ENCODE measurements at regions not wholly inside any gene's neighbourhood (a gene's known extent, or its start where the extent isn't known, plus 50 kb on each side); places are given as distances from the start of the nearest gene placed in this dataset.

DNA sequence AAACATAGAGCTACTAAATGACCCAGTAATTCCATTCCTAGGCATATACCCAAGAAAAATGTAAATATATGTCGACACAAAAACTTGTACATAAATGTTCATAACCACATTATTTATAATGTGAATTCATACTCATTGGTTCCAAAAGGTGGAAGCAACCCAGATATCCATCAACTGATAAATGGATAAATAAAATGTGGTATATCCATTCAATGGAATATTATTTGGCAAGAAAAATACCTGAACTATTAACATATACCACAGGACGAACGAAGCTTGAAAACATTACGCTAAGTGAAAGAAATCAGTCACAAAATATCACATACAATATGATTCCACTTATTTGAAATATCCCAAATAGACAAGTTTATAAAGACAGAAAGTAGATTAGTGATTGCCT, 99.0 kb upstream of the SOX5 start:
- Mint-ChIP-seq H3K36me3 (peaks cover 1% of the 10 kb centered on the region), H3K9me3 (no peaks in the 10 kb centered on the region), H3K27ac (no peak overlapping the region), H3K4me1 (no peaks in the 10 kb centered on the region), H3K27me3 (no peaks in the 10 kb centered on the region), H3K4me3 (no peak overlapping the region)
- DNase-seq (ENCODE audit: low spot score in 2 of 2) (no peak), ATAC-seq (ENCODE audit: low read depth) (no peak)

DNA sequence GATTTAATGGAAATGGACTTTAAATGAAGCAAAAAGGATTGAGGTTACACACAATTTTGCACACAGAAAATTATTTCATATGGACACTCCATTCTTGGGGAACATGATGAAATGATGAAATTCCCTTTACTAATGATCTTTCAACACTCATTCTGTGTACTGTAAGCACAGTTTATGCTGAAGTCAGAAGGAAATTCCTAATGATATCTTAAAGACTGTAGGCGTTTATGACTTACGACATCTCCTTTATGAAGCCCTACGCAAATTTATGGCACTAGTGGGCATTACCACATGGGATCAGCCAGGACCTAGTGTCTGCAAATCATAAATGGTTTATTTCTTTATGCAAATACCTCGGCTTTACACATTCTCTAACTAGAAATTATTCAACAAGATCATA, 97.9 kb upstream of the SOX5 start:
- no peak overlapping the region for H3K27ac Mint-ChIP-seq
- DNase-seq (ENCODE audit: low spot score in 2 of 2) (no peak), ATAC-seq (ENCODE audit: low read depth) (no peak)
- no peak overlapping the region for H3K4me3 Mint-ChIP-seq
- peaks cover 1% of the 10 kb centered on the region for H3K36me3 Mint-ChIP-seq
- H3K9me3 Mint-ChIP-seq, result no peaks in the 10 kb centered on the region
- H3K4me1 Mint-ChIP-seq, result no peaks in the 10 kb centered on the region
- H3K27me3 Mint-ChIP-seq, result no peaks in the 10 kb centered on the region

DNA sequence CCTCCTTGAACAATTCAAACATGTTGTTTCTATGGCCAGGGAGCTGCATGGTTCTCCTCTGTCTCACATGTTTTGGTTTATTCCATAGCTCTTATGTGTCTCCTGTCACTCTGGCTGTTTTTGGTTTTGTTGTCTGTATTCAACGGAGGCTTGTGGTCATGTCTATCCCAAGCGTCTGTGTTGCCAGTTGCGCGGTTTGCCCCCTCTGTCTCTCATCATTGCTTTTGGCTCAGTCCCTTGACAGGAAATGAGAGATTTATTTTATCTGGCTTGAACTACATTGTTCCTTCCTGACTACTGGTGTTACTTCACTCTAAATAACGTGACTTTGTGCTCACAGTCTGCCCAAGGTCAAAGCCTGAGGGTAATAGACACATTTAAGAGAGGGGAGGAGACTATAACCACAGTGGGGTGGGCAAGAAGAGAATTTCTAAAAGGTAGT, 96.4 kb upstream of the SOX5 start:
- H3K27ac Mint-ChIP-seq, result no peak overlapping the region
- H3K27me3 Mint-ChIP-seq, result no peaks in the 10 kb centered on the region
- DNase-seq (ENCODE audit: low spot score in 2 of 2) (no peak), ATAC-seq (ENCODE audit: low read depth) (no peak)
- H3K4me3 Mint-ChIP-seq, result no peak overlapping the region
- H3K36me3 Mint-ChIP-seq, result peaks cover 1% of the 10 kb centered on the region
- no peaks in the 10 kb centered on the region for H3K9me3 Mint-ChIP-seq
- no peaks in the 10 kb centered on the region for H3K4me1 Mint-ChIP-seq

- Mint-ChIP-seq H3K9me3 (no peaks in the 10 kb centered on the region), H3K4me1 (no peaks in the 10 kb centered on the region), H3K4me3 (no peak overlapping the region)
These were observed 95.7 kb upstream of the SOX5 start for GRCh38 chr12:24044941-24045703.

GRCh38 chr12:24042651-24043050, 93.2 kb upstream of the SOX5 start:
- H3K27me3 Mint-ChIP-seq, result no peaks in the 10 kb centered on the region
- no peak overlapping the region for H3K4me3 Mint-ChIP-seq
- no peak for DNase-seq (ENCODE audit: low spot score in 2 of 2)
- no peak overlapping the region for H3K27ac Mint-ChIP-seq
- no peaks in the 10 kb centered on the region for H3K4me1 Mint-ChIP-seq
- no peak for ATAC-seq (ENCODE audit: low read depth)
- no peaks in the 10 kb centered on the region for H3K9me3 Mint-ChIP-seq
- no peaks in the 10 kb centered on the region for H3K36me3 Mint-ChIP-seq

More at GRCh38 chr12:24044941-24045703, 95.7 kb upstream of the SOX5 start:
- Mint-ChIP-seq H3K27me3 (no peaks in the 10 kb centered on the region), H3K27ac (no peak overlapping the region), H3K36me3 (peaks cover 1% of the 10 kb centered on the region)
- no peak for ATAC-seq (ENCODE audit: low read depth)
- no peak for DNase-seq (ENCODE audit: low spot score in 2 of 2)

DNA sequence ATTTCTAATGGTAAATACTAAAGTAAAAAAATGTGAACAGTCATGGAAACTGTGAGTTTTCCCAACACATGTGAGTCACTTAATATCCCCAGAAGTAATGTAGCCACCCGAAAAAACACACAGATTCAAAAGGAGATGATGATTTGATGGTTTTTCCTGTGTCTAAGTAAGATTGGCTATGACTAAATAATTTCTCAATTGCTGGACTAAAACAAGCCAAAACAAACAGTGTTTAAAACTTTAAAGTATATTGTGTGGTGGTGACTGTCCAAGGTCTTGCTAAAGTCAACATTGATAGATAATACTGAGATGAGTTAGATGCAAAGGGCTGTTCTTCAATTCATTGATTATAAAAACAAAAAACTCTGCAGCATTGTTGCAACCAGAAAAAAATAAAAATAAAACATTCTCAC, 89.6 kb upstream of the SOX5 start:
- Mint-ChIP-seq H3K4me1 (no peaks in the 10 kb centered on the region), H3K36me3 (no peaks in the 10 kb centered on the region), H3K9me3 (no peaks in the 10 kb centered on the region), H3K4me3 (no peak overlapping the region), H3K27me3 (no peaks in the 10 kb centered on the region), H3K27ac (no peak overlapping the region)
- no peak for ATAC-seq (ENCODE audit: low read depth)
- DNase-seq (ENCODE audit: low spot score in 2 of 2), result no peak

GRCh38 chr12:24038211-24038997, 88.9 kb upstream of the SOX5 start:
- H3K27me3 Mint-ChIP-seq, result no peaks in the 10 kb centered on the region
- no peaks in the 10 kb centered on the region for H3K9me3 Mint-ChIP-seq
- no peaks in the 10 kb centered on the region for H3K36me3 Mint-ChIP-seq
- DNase-seq (ENCODE audit: low spot score in 2 of 2) (no peak), ATAC-seq (ENCODE audit: low read depth) (no peak)
- no peak overlapping the region for H3K4me3 Mint-ChIP-seq
- H3K27ac Mint-ChIP-seq, result no peak overlapping the region
- H3K4me1 Mint-ChIP-seq, result no peaks in the 10 kb centered on the region

GRCh38 chr12:24036438-24037216, 87.2 kb upstream of the SOX5 start:
- H3K9me3 Mint-ChIP-seq, result no peaks in the 10 kb centered on the region

DNA sequence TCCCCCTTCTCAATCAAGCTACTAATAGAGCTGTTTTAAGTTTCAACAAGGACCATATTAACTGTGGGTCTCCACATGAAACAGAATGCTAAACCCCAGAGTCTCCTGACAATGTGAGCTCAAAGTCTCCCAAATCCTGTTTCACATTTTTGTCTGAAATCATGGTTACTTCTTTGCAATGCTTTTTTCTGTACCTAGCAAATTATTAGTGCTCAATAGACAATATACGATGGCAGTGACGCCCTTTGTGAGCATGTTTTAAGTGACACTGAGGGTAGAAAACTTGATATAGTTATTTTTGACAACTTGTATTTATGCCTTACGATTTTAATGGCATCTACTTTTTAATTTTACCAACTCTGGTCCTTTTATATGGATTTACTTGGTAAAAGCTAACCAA, 85.4 kb upstream of the SOX5 start:
- no peak for ATAC-seq (ENCODE audit: low read depth)
- no peaks in the 10 kb centered on the region for H3K4me1 Mint-ChIP-seq
- no peaks in the 10 kb centered on the region for H3K36me3 Mint-ChIP-seq
- H3K4me3 Mint-ChIP-seq, result no peak overlapping the region
- no peaks in the 10 kb centered on the region for H3K27me3 Mint-ChIP-seq
- H3K9me3 Mint-ChIP-seq, result no peaks in the 10 kb centered on the region
- no peak for DNase-seq (ENCODE audit: low spot score in 2 of 2)
- H3K27ac Mint-ChIP-seq, result no peak overlapping the region

More at GRCh38 chr12:24036438-24037216, 87.2 kb upstream of the SOX5 start:
- Mint-ChIP-seq H3K4me3 (no peak overlapping the region), H3K4me1 (no peaks in the 10 kb centered on the region), H3K36me3 (no peaks in the 10 kb centered on the region), H3K27me3 (no peaks in the 10 kb centered on the region), H3K27ac (no peak overlapping the region)
- DNase-seq (ENCODE audit: low spot score in 2 of 2) (no peak), ATAC-seq (ENCODE audit: low read depth) (no peak)

- H3K9me3 Mint-ChIP-seq, result no peaks in the 10 kb centered on the region
- ATAC-seq (ENCODE audit: low read depth) (no peak), DNase-seq (ENCODE audit: low spot score in 2 of 2) (no peak)
These were observed 84.7 kb upstream of the SOX5 start for GRCh38 chr12:24034160-24034559.

GRCh38 chr12:24027352-24027751, 77.9 kb upstream of the SOX5 start:
- H3K9me3 Mint-ChIP-seq, result no peaks in the 10 kb centered on the region
- H3K27me3 Mint-ChIP-seq, result no peaks in the 10 kb centered on the region
- no peaks in the 10 kb centered on the region for H3K4me1 Mint-ChIP-seq
- H3K4me3 Mint-ChIP-seq, result no peak overlapping the region
- no peak for ATAC-seq (ENCODE audit: low read depth)
- DNase-seq (ENCODE audit: low spot score in 2 of 2), result no peak
- no peak overlapping the region for H3K27ac Mint-ChIP-seq
- H3K36me3 Mint-ChIP-seq, result no peaks in the 10 kb centered on the region

More at GRCh38 chr12:24034160-24034559, 84.7 kb upstream of the SOX5 start:
- Mint-ChIP-seq H3K27me3 (no peaks in the 10 kb centered on the region), H3K27ac (no peak overlapping the region), H3K36me3 (no peaks in the 10 kb centered on the region), H3K4me3 (no peak overlapping the region), H3K4me1 (no peaks in the 10 kb centered on the region)

- Mint-ChIP-seq H3K27me3 (no peaks in the 10 kb centered on the region), H3K4me3 (no peak overlapping the region), H3K27ac (no peak overlapping the region), H3K36me3 (no peaks in the 10 kb centered on the region), H3K9me3 (no peaks in the 10 kb centered on the region), H3K4me1 (no peaks in the 10 kb centered on the region)
- no peak for ATAC-seq (ENCODE audit: low read depth)
- no peak for DNase-seq (ENCODE audit: low spot score in 2 of 2)
These were observed 75.8 kb upstream of the SOX5 start for GRCh38 chr12:24025153-24025798.

- ATAC-seq (ENCODE audit: low read depth) (no peak), DNase-seq (ENCODE audit: low spot score in 2 of 2) (no peak)
- no peaks in the 10 kb centered on the region for H3K9me3 Mint-ChIP-seq
- H3K27ac Mint-ChIP-seq, result no peak overlapping the region
- H3K4me3 Mint-ChIP-seq, result no peak overlapping the region
- no peaks in the 10 kb centered on the region for H3K27me3 Mint-ChIP-seq
- H3K4me1 Mint-ChIP-seq, result no peaks in the 10 kb centered on the region
- H3K36me3 Mint-ChIP-seq, result no peaks in the 10 kb centered on the region
These were observed 73.6 kb upstream of the SOX5 start for GRCh38 chr12:24023081-24023480.

DNA sequence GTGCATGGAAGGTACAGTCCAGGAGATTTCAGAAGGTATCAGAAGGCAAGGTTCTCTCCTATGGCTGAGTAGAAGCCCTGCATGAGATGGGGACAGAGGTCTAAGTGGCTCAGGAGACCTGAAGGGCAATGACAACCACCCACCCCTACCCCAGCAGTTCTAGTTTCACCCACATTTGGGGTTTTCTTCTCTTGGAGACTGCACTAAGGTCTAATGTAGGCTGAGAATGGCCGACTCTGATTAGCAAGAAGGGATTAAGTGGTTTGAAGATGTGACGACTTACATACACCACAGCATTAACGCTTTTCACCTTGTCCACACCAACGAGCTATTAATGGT, 71.7 kb upstream of the SOX5 start:
- H3K27ac Mint-ChIP-seq, result no peak overlapping the region
- no peaks in the 10 kb centered on the region for H3K27me3 Mint-ChIP-seq
- DNase-seq (ENCODE audit: low spot score in 2 of 2) (no peak), ATAC-seq (ENCODE audit: low read depth) (no peak)
- H3K4me1 Mint-ChIP-seq, result no peaks in the 10 kb centered on the region
- no peaks in the 10 kb centered on the region for H3K9me3 Mint-ChIP-seq
- H3K4me3 Mint-ChIP-seq, result no peak overlapping the region
- no peaks in the 10 kb centered on the region for H3K36me3 Mint-ChIP-seq
